Transverse colon (tissue), 4 donors: ENCODE measurements at regions not wholly inside any gene's neighbourhood (a gene's known extent, or its start where the extent isn't known, plus 50 kb on each side); places are given as distances from the start of the nearest gene placed in this dataset.

Source experiments
- EP300 ChIP-seq: sonication (generic); formaldehyde crosslinking; IDR thresholded peaks from one replicate; pipeline ENCODE4 v1.6.1; 2017; ENCODE audit warnings: antibody characterized with exemption, low read depth
- POLR2A ChIP-seq: fragments of 450-650 bp; IDR thresholded peaks from one replicate; pipeline ENCODE4 v1.6.1; 2016; ENCODE audit warnings: antibody characterized with exemption, mild to moderate bottlenecking, moderate library complexity
- POLR2AphosphoS5 ChIP-seq, 3 donors: sonication (generic); formaldehyde crosslinking; IDR thresholded peaks; one replicate each; pipeline ENCODE4 v1.6.1; 2016; ENCODE audit warnings: antibody characterized with exemption in 3 of 3
- TF ChIP-seq, protein P1 (sequence below), 5 experiments: fragments of 200-600 bp in 3 of 5; fragments of 450-650 bp in 2 of 5; sonication (generic) in 3 of 5; IDR thresholded peaks; 1 replicate in 2 of 5; 2 replicates in 3 of 5; pipeline ENCODE4 v1.5.1; 2016 to 2017; ENCODE audit warnings: antibody characterized with exemption in 5 of 5, inconsistent platforms in 3 of 5, mild to moderate bottlenecking in 2 of 5, moderate library complexity in 1 of 5

DNA sequence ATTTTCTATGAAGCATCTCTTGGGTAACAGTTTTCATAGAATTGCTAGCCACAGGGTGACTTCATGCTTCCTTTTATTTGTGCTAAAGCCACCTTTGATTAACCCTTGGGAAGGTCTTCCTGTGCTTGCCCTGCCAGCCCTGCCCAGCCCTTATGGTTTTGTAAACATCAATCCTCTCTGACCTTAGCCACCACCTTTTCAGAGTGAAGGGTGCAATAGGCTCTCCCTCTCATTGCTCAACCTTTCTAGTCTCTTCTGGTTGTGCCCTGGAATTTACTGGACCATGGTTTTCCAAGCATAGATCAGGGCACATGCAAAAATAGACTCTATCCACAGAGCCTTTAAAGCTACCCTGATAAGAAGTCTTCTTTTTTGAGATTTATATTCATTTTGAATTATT is 77.7 kb upstream of the FRMD6 start:
- no peak for TF ChIP-seq POLR2A
- TF ChIP-seq, protein P1, sequence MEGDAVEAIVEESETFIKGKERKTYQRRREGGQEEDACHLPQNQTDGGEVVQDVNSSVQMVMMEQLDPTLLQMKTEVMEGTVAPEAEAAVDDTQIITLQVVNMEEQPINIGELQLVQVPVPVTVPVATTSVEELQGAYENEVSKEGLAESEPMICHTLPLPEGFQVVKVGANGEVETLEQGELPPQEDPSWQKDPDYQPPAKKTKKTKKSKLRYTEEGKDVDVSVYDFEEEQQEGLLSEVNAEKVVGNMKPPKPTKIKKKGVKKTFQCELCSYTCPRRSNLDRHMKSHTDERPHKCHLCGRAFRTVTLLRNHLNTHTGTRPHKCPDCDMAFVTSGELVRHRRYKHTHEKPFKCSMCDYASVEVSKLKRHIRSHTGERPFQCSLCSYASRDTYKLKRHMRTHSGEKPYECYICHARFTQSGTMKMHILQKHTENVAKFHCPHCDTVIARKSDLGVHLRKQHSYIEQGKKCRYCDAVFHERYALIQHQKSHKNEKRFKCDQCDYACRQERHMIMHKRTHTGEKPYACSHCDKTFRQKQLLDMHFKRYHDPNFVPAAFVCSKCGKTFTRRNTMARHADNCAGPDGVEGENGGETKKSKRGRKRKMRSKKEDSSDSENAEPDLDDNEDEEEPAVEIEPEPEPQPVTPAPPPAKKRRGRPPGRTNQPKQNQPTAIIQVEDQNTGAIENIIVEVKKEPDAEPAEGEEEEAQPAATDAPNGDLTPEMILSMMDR (IDR thresholded peaks at IDR 0.05): no peak
- TF ChIP-seq POLR2AphosphoS5 (IDR thresholded peaks at IDR 0.05): no peak
- no peak for TF ChIP-seq EP300
